ENCODE measurements at regions not wholly inside any gene's neighbourhood (a gene's known extent, or its start where the extent isn't known, plus 50 kb on each side); places are given as distances from the start of the nearest gene placed in this dataset.

GRCh38 chr6:137402143-137402680 lies 92.0 kb downstream of the OLIG3 start:
- Histone ChIP-seq H3K36me3 (replicated peaks in 1 of 2; ENCODE audit: insufficient read depth in 1 of 2, low read depth in 2 of 2) (no peaks in the 10 kb centered on the region), H3K9me3 (no peaks in the 10 kb centered on the region), H3K4me3 (no peak overlapping the region), H3K27ac (no peak overlapping the region), H3K27me3 (no peaks in the 10 kb centered on the region), H3K4me1 (peaks cover 9% of the 10 kb centered on the region)
- ATAC-seq (no peak), DNase-seq (no peak)
- WGBS, 2 donors = 43 to 52% methylated on average over 2 of the region's 2 CpGs
- TF ChIP-seq POLR2A (IDR thresholded peaks at IDR 0.05) = no peak
- no peak for TF ChIP-seq CTCF (IDR thresholded peaks at IDR 0.05)
- intact Hi-C loops (cut with DNase I) = no loop called here

GRCh38 chr6:137401088-137401487 lies 93.1 kb downstream of the OLIG3 start:
- Histone ChIP-seq H3K27me3 (no peaks in the 10 kb centered on the region), H3K36me3 (replicated peaks in 1 of 2; ENCODE audit: insufficient read depth in 1 of 2, low read depth in 2 of 2) (no peaks in the 10 kb centered on the region), H3K9me3 (no peaks in the 10 kb centered on the region), H3K27ac (no peak overlapping the region), H3K4me3 (no peak overlapping the region), H3K4me1 (peaks cover 9% of the 10 kb centered on the region)
- no peak for DNase-seq
- TF ChIP-seq CTCF (IDR thresholded peaks at IDR 0.05) = no peak
- TF ChIP-seq POLR2A (IDR thresholded peaks at IDR 0.05) = no peak
- intact Hi-C loops (cut with DNase I) = no loop called here
- no peak for ATAC-seq
- 86 to 92% methylated on average over 4 of the region's 4 CpGs for WGBS, 2 donors

GRCh38 chr6:137399881-137400443 lies 94.2 kb downstream of the OLIG3 start:
- Histone ChIP-seq H3K4me3 (no peak overlapping the region), H3K4me1 (peaks cover 9% of the 10 kb centered on the region), H3K36me3 (replicated peaks in 1 of 2; ENCODE audit: insufficient read depth in 1 of 2, low read depth in 2 of 2) (no peaks in the 10 kb centered on the region), H3K27ac (no peak overlapping the region), H3K27me3 (no peaks in the 10 kb centered on the region), H3K9me3 (no peaks in the 10 kb centered on the region)
- TF ChIP-seq CTCF (IDR thresholded peaks at IDR 0.05) (no peak), POLR2A (IDR thresholded peaks at IDR 0.05) (no peak)
- no peak for ATAC-seq
- intact Hi-C loops (cut with DNase I) = no loop called here
- 77 to 80% methylated on average over 9 of the region's 9 CpGs for WGBS, 2 donors
- DNase-seq = peak in 2 of 4 donors; percentile 12 to 26

- intact Hi-C loops (cut with DNase I) = no loop called here
- no peaks in the 10 kb centered on the region for H3K9me3 ChIP-seq
- no peaks in the 10 kb centered on the region for H3K4me1 ChIP-seq
- no peak for TF ChIP-seq POLR2A (IDR thresholded peaks at IDR 0.05)
- no peak for TF ChIP-seq CTCF (IDR thresholded peaks at IDR 0.05)
- DNase-seq = no peak
- H3K27ac ChIP-seq = no peak overlapping the region
- no peaks in the 10 kb centered on the region for H3K36me3 ChIP-seq (replicated peaks in 1 of 2; ENCODE audit: insufficient read depth in 1 of 2, low read depth in 2 of 2)
- WGBS, 2 donors = 74 to 78% methylated on average over 3 of the region's 3 CpGs
- no peak for ATAC-seq
- H3K4me3 ChIP-seq = no peak overlapping the region
- no peaks in the 10 kb centered on the region for H3K27me3 ChIP-seq
Observed at GRCh38 chr6:137395316-137395715, 98.9 kb downstream of the OLIG3 start.

All from body of pancreas (tissue), 4 donors.